ENCODE measurements at regions not wholly inside any gene's neighbourhood (a gene's known extent, or its start where the extent isn't known, plus 50 kb on each side); places are given as distances from the start of the nearest gene placed in this dataset.

GRCh38 chr10:89121764-89122020, 85.4 kb downstream of the CH25H start:
- Histone ChIP-seq H3K4me1 (ENCODE audit: control insufficient read depth, extremely low read depth, insufficient read depth, low read length) (peaks cover 20% of the 10 kb centered on the region), H3K4me2 (ENCODE audit: insufficient read depth, low read length) (no peak overlapping the region), H3K4me3 (replicated peaks in 1 of 3; ENCODE audit: insufficient read depth in 1 of 3, low read depth in 1 of 3, low read length in 3 of 3) (no peak overlapping the region), H4K20me1 (replicated peaks; ENCODE audit: control insufficient read depth, extremely low read depth, insufficient read depth, low read length) (no peaks in the 10 kb centered on the region), H3K36me3 (ENCODE audit: control insufficient read depth in 2 of 2, extremely low read depth in 1 of 2, insufficient read depth in 2 of 2, low read length in 2 of 2) (no peaks in the 10 kb centered on the region), H3K79me2 (ENCODE audit: control insufficient read depth, insufficient read depth, low read length) (no peaks in the 10 kb centered on the region), H3K27me3 (ENCODE audit: control insufficient read depth in 2 of 2, insufficient read depth in 2 of 2, low read length in 2 of 2) (no peaks in the 10 kb centered on the region), H2AFZ (ENCODE audit: low read depth, low read length) (no peak overlapping the region), H3K9ac (replicated peaks; ENCODE audit: extremely low read depth, insufficient read depth, low read length) (no peak overlapping the region), H3K9me1 (replicated peaks; ENCODE audit: control insufficient read depth, extremely low read depth, insufficient read depth, low read length) (no peaks in the 10 kb centered on the region), H3K9me3 (replicated peaks; ENCODE audit: control insufficient read depth, insufficient read depth, low read length) (no peaks in the 10 kb centered on the region), H3K27ac (ENCODE audit: insufficient read depth, low read depth, low read length) (no peak overlapping the region)
- ChIA-PET CTCF (interaction anchor here (1.0 to 1.7 kb wide), 3 partner anchors 10 to 28 kb away, joined by 3 to 6 read pairs (median 5); no protein-coding TSS in a partner anchor), POLR2A (no interaction called here)
- no peak for FAIRE-seq
- intact Hi-C loops (cut with micrococcal nuclease): no loop called here
- DNase-seq (ENCODE audit: low read depth, low spot score): no peak
- dilution Hi-C loops (cut with MboI; ENCODE audit: extremely low pct_ligation_motif_present, low sequenced_read_pairs): no loop called here
- BruUV-seq (replicated peaks): no TSS peak
- TF ChIP-seq MYC (IDR thresholded peaks at IDR 0.05; ENCODE audit: low read depth, low read length) (no peak), POLR2AphosphoS5 (IDR thresholded peaks at IDR 0.05; ENCODE audit: insufficient read depth, low read depth, low read length) (no peak), FOS (IDR thresholded peaks at IDR 0.05; ENCODE audit: borderline replicate concordance, insufficient read depth, low read length) (no peak), POLR2A (IDR thresholded peaks at IDR 0.05; ENCODE audit: low read depth, low read length) (no peak), MAX (IDR thresholded peaks at IDR 0.05; ENCODE audit: insufficient read depth, insufficient read length) (no peak), JUN (IDR thresholded peaks at IDR 0.05; ENCODE audit: borderline replicate concordance, insufficient read depth, insufficient read length, low read depth) (no peak), CTCF (IDR thresholded peaks at IDR 0.05; ENCODE audit: extremely low read depth in 1 of 2, insufficient read depth in 1 of 2, low read depth in 1 of 2, low read length in 2 of 2) (no peak), GATA2 (IDR thresholded peaks at IDR 0.05; ENCODE audit: insufficient read depth, insufficient read length, low read depth, low read length) (no peak), EZH2 (IDR thresholded peaks at IDR 0.05; ENCODE audit: borderline replicate concordance, low read depth, low read length, severe bottlenecking) (no peak)
